Neuronal stem cell (in vitro differentiated cells): ENCODE measurements at regions not wholly inside any gene's neighbourhood (a gene's known extent, or its start where the extent isn't known, plus 50 kb on each side); places are given as distances from the start of the nearest gene placed in this dataset.

Experiments used
- DNase-seq: peaks from one replicate; pipeline ENCODE4 v3.0.0-alpha.2; 2013; ENCODE audit warnings: low spot score
- H2AFZ ChIP-seq: one replicate; pipeline ENCODE4 v1.6.1; 2013; ENCODE audit warnings: mild to moderate bottlenecking, low read length, inconsistent platforms
- H2AK5ac ChIP-seq: 2 replicates; pipeline ENCODE4 v1.6.1; 2013; ENCODE audit warnings: low read depth, mild to moderate bottlenecking, inconsistent platforms, low read length, moderate library complexity, mixed read lengths
- H2BK120ac ChIP-seq: 2 replicates; pipeline ENCODE4 v1.6.1; 2013; ENCODE audit warnings: low read depth, mild to moderate bottlenecking, inconsistent platforms, low read length, moderate library complexity, mixed read lengths
- H2BK12ac ChIP-seq: one replicate; pipeline ENCODE4 v1.6.1; 2013; ENCODE audit warnings: low read length, inconsistent platforms
- H2BK15ac ChIP-seq: 2 replicates; pipeline ENCODE4 v1.6.1; 2013; ENCODE audit warnings: mild to moderate bottlenecking, low read length, inconsistent platforms, mixed read lengths
- H2BK5ac ChIP-seq: one replicate; pipeline ENCODE4 v1.6.1; 2013; ENCODE audit warnings: inconsistent platforms, mild to moderate bottlenecking, low read length, moderate library complexity
- H3K14ac ChIP-seq: one replicate; pipeline ENCODE4 v1.6.1; 2013; ENCODE audit warnings: low read length, inconsistent platforms
- H3K18ac ChIP-seq: 2 replicates; pipeline ENCODE4 v1.6.1; 2013; ENCODE audit warnings: low read length, inconsistent platforms
- H3K23ac ChIP-seq: 2 replicates; pipeline ENCODE4 v1.6.1; 2013; ENCODE audit warnings: low read depth, mild to moderate bottlenecking, mixed read lengths, low read length, inconsistent platforms; ENCODE audit not compliant: poor library complexity
- H3K27ac ChIP-seq: replicated peaks from 3 replicates; pipeline ENCODE4 v1.5.1; 2013; ENCODE audit warnings: low read length, inconsistent platforms
- H3K27me3 ChIP-seq, 3 experiments: 2 replicates each; pipeline ENCODE4 v1.6.1; 2013; ENCODE audit warnings: low read length in 3 of 3, mild to moderate bottlenecking in 2 of 3, inconsistent platforms in 1 of 3, low read depth in 1 of 3, mixed read lengths in 1 of 3, moderate library complexity in 1 of 3; ENCODE audit not compliant: control insufficient read depth in 3 of 3, insufficient read depth in 3 of 3
- H3K36me3 ChIP-seq, 2 donors: replicated peaks in 1 of 2; 2 replicates each; pipeline ENCODE4 v1.6.1; 2013; ENCODE audit warnings: low read length in 2 of 2; ENCODE audit not compliant: control insufficient read depth in 2 of 2, insufficient read depth in 2 of 2
- H3K4ac ChIP-seq: 2 replicates; pipeline ENCODE4 v1.6.1; 2013; ENCODE audit warnings: inconsistent platforms, mild to moderate bottlenecking, low read length, moderate library complexity
- H3K4me1 ChIP-seq, 2 donors: 1 replicate in 1 of 2; 2 replicates in 1 of 2; pipeline ENCODE4 v1.6.1; 2013; ENCODE audit warnings: low read length in 2 of 2, low read depth in 1 of 2; ENCODE audit not compliant: control insufficient read depth in 2 of 2, insufficient read depth in 1 of 2
- H3K4me2 ChIP-seq: one replicate; pipeline ENCODE4 v1.6.1; 2013; ENCODE audit warnings: mild to moderate bottlenecking, low read length, inconsistent platforms; ENCODE audit not compliant: insufficient read depth, poor library complexity, severe bottlenecking
- H3K4me3 ChIP-seq, 2 donors: 2 replicates each; pipeline ENCODE4 v1.5.1; 2013; ENCODE audit warnings: low read length in 2 of 2, mild to moderate bottlenecking in 2 of 2, inconsistent platforms in 1 of 2, moderate library complexity in 1 of 2
- H3K79me1 ChIP-seq: one replicate; pipeline ENCODE4 v1.6.1; 2013; ENCODE audit warnings: low read depth, mild to moderate bottlenecking, inconsistent platforms, low read length, moderate library complexity
- H3K9ac ChIP-seq: one replicate; pipeline ENCODE4 v1.6.1; 2013; ENCODE audit warnings: mild to moderate bottlenecking, low read depth, low read length, inconsistent platforms; ENCODE audit not compliant: poor library complexity
- H3K9me3 ChIP-seq, 2 donors: replicated peaks in 1 of 2; 2 replicates each; pipeline versions ENCODE3 to v1.6.1; 2013; ENCODE audit warnings: low read length in 2 of 2, mild to moderate bottlenecking in 2 of 2, inconsistent platforms in 1 of 2, low read depth in 1 of 2, mixed read lengths in 1 of 2, moderate library complexity in 1 of 2; ENCODE audit not compliant: control insufficient read depth in 2 of 2, insufficient read depth in 1 of 2
- H4K8ac ChIP-seq: one replicate; pipeline ENCODE4 v1.6.1; 2013; ENCODE audit warnings: low read depth, mild to moderate bottlenecking, inconsistent platforms, low read length, moderate library complexity
- H4K91ac ChIP-seq: one replicate; pipeline ENCODE4 v1.6.1; 2013; ENCODE audit warnings: low read length, low read depth, mild to moderate bottlenecking, inconsistent platforms; ENCODE audit not compliant: poor library complexity
- WGBS, 2 donors: extraction: QIAGEN DNeasy Blood & Tissue Kit; methylation state at CpG; one replicate each; pipeline ENCODE4 v1.1.7; 2013; ENCODE audit warnings: missing lambda C conversion rate in 2 of 2, mixed read lengths in 1 of 2; ENCODE audit not compliant: insufficient read length in 2 of 2, insufficient replicate concordance in 1 of 2; ENCODE audit errors: extremely low coverage in 2 of 2; 5-methylcytosine and 5-hydroxymethylcytosine counted together

GRCh38 chr5:121628783-121629182 is 222.9 kb upstream of the FTMT start:
- no peak for DNase-seq
- Histone ChIP-seq H4K8ac (no peak overlapping the region), H2BK120ac (no peak overlapping the region), H3K4ac (no peak overlapping the region), H3K23ac (no peak overlapping the region), H3K79me1 (no peaks in the 10 kb centered on the region), H2BK12ac (no peak overlapping the region), H3K36me3 (no peaks in the 10 kb centered on the region), H3K4me1 (peaks cover 0 to 2% of the 10 kb centered on the region in 2 donors), H3K9ac (no peak overlapping the region), H4K91ac (no peak overlapping the region), H3K4me3 (no peak overlapping the region), H3K9me3 (no peaks in the 10 kb centered on the region), H3K4me2 (no peak overlapping the region), H2AK5ac (no peak overlapping the region), H2BK15ac (no peak overlapping the region), H2BK5ac (no peak overlapping the region), H3K27ac (no peak overlapping the region), H3K18ac (no peak overlapping the region), H3K27me3 (no peaks in the 10 kb centered on the region), H3K14ac (no peak overlapping the region), H2AFZ (no peak overlapping the region)
- WGBS, 2 donors: no CpG with 5 or more reads among the region's 3 CpGs

DNA sequence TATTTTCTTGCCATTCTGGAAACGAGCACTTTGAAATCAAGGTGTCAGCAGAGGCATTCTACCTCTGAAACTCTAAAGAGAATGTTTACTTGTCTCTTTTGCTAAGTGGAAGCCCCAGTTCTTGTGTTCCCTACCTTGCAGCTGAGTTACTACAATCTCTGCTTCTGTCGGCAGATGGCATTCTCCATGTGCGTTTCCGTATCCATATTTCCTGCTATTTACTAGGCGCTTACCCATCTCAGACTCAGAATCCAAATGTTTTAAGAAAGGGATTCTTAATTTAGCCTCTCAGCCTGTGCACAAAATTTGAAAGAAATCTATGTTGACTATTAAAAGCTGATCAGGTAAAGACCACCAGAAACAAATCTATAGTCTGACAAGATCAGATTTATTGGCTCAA is 221.3 kb upstream of the FTMT start:
- Histone ChIP-seq H3K79me1 (no peaks in the 10 kb centered on the region), H3K23ac (no peak overlapping the region), H3K14ac (no peak overlapping the region), H3K18ac (no peak overlapping the region), H3K9ac (no peak overlapping the region), H3K9me3 (no peaks in the 10 kb centered on the region), H3K36me3 (no peaks in the 10 kb centered on the region), H2BK120ac (no peak overlapping the region), H4K8ac (no peak overlapping the region), H2BK5ac (no peak overlapping the region), H4K91ac (no peak overlapping the region), H3K4me2 (no peak overlapping the region), H3K27me3 (no peaks in the 10 kb centered on the region), H2BK12ac (no peak overlapping the region), H3K4me3 (no peak overlapping the region), H2BK15ac (no peak overlapping the region), H2AFZ (no peak overlapping the region), H2AK5ac (no peak overlapping the region), H3K27ac (no peak overlapping the region), H3K4me1 (peaks cover 0 to 2% of the 10 kb centered on the region in 2 donors), H3K4ac (no peak overlapping the region)
- WGBS, 2 donors: no CpG with 5 or more reads among the region's 5 CpGs
- no peak for DNase-seq

- no CpG with 5 or more reads among the region's 2 CpGs for WGBS, 2 donors
- no peak overlapping the region for H3K9ac ChIP-seq
- no peak overlapping the region for H3K4me3 ChIP-seq
- DNase-seq: no peak
- no peak overlapping the region for H2BK120ac ChIP-seq
- no peak overlapping the region for H3K4me2 ChIP-seq
- H2AFZ ChIP-seq: no peak overlapping the region
- no peak overlapping the region for H3K23ac ChIP-seq
- no peak overlapping the region for H3K18ac ChIP-seq
- no peak overlapping the region for H3K14ac ChIP-seq
- no peak overlapping the region for H4K8ac ChIP-seq
- no peak overlapping the region for H2BK5ac ChIP-seq
- H3K36me3 ChIP-seq: no peaks in the 10 kb centered on the region
- H3K4ac ChIP-seq: no peak overlapping the region
- H3K79me1 ChIP-seq: no peaks in the 10 kb centered on the region
- no peaks in the 10 kb centered on the region for H3K9me3 ChIP-seq
- H3K4me1 ChIP-seq: no peaks in the 10 kb centered on the region
- no peak overlapping the region for H4K91ac ChIP-seq
- H2BK12ac ChIP-seq: no peak overlapping the region
- no peak overlapping the region for H2BK15ac ChIP-seq
- no peak overlapping the region for H3K27ac ChIP-seq
- H3K27me3 ChIP-seq: no peaks in the 10 kb centered on the region
- H2AK5ac ChIP-seq: no peak overlapping the region
These were observed 216.7 kb upstream of the FTMT start for GRCh38 chr5:121634946-121635345.

- Histone ChIP-seq H3K23ac (no peak overlapping the region), H2BK5ac (no peak overlapping the region), H3K79me1 (no peaks in the 10 kb centered on the region), H2AFZ (no peak overlapping the region), H2AK5ac (no peak overlapping the region), H2BK15ac (no peak overlapping the region), H3K27me3 (no peaks in the 10 kb centered on the region), H3K9me3 (no peaks in the 10 kb centered on the region), H3K4ac (no peak overlapping the region), H4K91ac (no peak overlapping the region), H3K14ac (no peak overlapping the region), H3K9ac (no peak overlapping the region), H2BK120ac (no peak overlapping the region), H2BK12ac (no peak overlapping the region), H4K8ac (no peak overlapping the region), H3K18ac (no peak overlapping the region), H3K27ac (no peak overlapping the region), H3K4me2 (no peak overlapping the region), H3K4me1 (no peaks in the 10 kb centered on the region), H3K36me3 (no peaks in the 10 kb centered on the region), H3K4me3 (no peak overlapping the region)
- no CpG with 5 or more reads among the region's 2 CpGs for WGBS, 2 donors
- DNase-seq: no peak
These were observed 213.6 kb upstream of the FTMT start for GRCh38 chr5:121638126-121638525.
